Activated CD8-positive, alpha-beta T cell treated with anti-CD3 and anti-CD28 coated beads for 36 hours (primary cell): ENCODE measurements at regions not wholly inside any gene's neighbourhood (a gene's known extent, or its start where the extent isn't known, plus 50 kb on each side); places are given as distances from the start of the nearest gene placed in this dataset.

Experiments
- ATAC-seq: fragments of 200-7000 bp; cut with Tn5 transposase; one replicate; pipeline ENCODE4 v1.10.0; 2021; ENCODE audit warnings: mild to moderate bottlenecking, moderate library complexity
- CTCF ChIA-PET: fragments of 350-600 bp; sonication (Branson Sonifier 250); formaldehyde crosslinking; loops from one replicate; lab custom pipeline; 2021; ENCODE audit warnings: antibody characterized with exemption; lab: Charles Lee
- POLR2A ChIA-PET: fragments of 350-600 bp; sonication (Branson Sonifier 250); formaldehyde crosslinking; loops from one replicate; lab custom pipeline; 2021; ENCODE audit warnings: antibody characterized with exemption; lab: Charles Lee
- DNase-seq: peaks from one replicate; pipeline ENCODE4 v3.0.0-alpha.2; 2020
- H3K27ac Mint-ChIP-seq: one replicate; pipeline ENCODE4 v1.8.0; 2021; ENCODE audit warnings: mild to moderate bottlenecking, mixed read lengths
- H3K27me3 Mint-ChIP-seq: one replicate; pipeline ENCODE4 v1.8.0; 2021; ENCODE audit warnings: mixed read lengths
- H3K36me3 Mint-ChIP-seq: one replicate; pipeline ENCODE4 v1.8.0; 2021; ENCODE audit warnings: low read depth, mixed read lengths
- H3K4me1 Mint-ChIP-seq: one replicate; pipeline ENCODE4 v1.8.0; 2021; ENCODE audit warnings: low read depth, mixed read lengths
- H3K4me3 Mint-ChIP-seq: one replicate; pipeline ENCODE4 v1.8.0; 2021; ENCODE audit warnings: mild to moderate bottlenecking, moderate library complexity, mixed read lengths
- H3K9me3 Mint-ChIP-seq: one replicate; pipeline ENCODE4 v1.8.0; 2021; ENCODE audit warnings: mixed read lengths
- CTCF ChIP-seq: fragments of 200-600 bp; IDR thresholded peaks from one replicate; pipeline ENCODE4 v1.8.0; 2022; ENCODE audit warnings: antibody characterized with exemption, mild to moderate bottlenecking
- intact Hi-C: fragments of 100-400 bp; cut with micrococcal nuclease; formaldehyde crosslinking; loops from one replicate; pipeline ENCODE4 v1.10.0; 2022

- peaks cover 10% of the 10 kb centered on the region for H3K27me3 Mint-ChIP-seq
- no peak for DNase-seq
Observed at GRCh38 chr2:128436479-128437203, 118.0 kb upstream of the HS6ST1 start.

DNA sequence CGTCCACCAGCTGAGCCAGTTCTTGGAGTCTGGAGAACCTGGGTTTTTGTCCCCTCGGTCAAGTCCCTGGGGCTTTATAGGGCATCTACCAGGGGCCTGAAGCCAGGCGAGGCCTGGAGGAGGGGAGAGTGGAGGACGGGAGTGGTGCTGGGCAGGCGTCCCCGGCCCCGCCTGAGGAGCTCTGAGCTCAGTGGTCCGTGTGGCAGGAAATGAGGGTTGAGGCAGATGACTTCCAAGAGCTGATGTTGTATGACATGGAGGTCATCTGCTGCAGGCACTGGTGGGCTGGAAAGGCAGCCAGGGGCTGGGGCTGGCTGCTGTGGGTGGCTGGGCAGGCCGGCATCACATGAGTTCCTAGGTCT is 118.5 kb upstream of the HS6ST1 start:
- no peak overlapping the region for H3K4me3 Mint-ChIP-seq
- no peak overlapping the region for H3K27ac Mint-ChIP-seq
- intact Hi-C loops, result no loop called here
- no peaks in the 10 kb centered on the region for H3K36me3 Mint-ChIP-seq
- ATAC-seq, result no peak
- POLR2A ChIA-PET, result no interaction called here
- no peak for DNase-seq
- H3K4me1 Mint-ChIP-seq, result no peaks in the 10 kb centered on the region
- no peak for TF ChIP-seq CTCF
- no peaks in the 10 kb centered on the region for H3K9me3 Mint-ChIP-seq
- H3K27me3 Mint-ChIP-seq, result peaks cover 10% of the 10 kb centered on the region
- CTCF ChIA-PET, result no interaction called here

More at GRCh38 chr2:128436479-128437203, 118.0 kb upstream of the HS6ST1 start:
- no peak overlapping the region for H3K4me3 Mint-ChIP-seq
- ChIA-PET CTCF (no interaction called here), POLR2A (no interaction called here)
- no peaks in the 10 kb centered on the region for H3K36me3 Mint-ChIP-seq
- intact Hi-C loops, result no loop called here
- H3K4me1 Mint-ChIP-seq, result no peaks in the 10 kb centered on the region
- no peak for TF ChIP-seq CTCF
- no peaks in the 10 kb centered on the region for H3K9me3 Mint-ChIP-seq
- no peak for ATAC-seq
- no peak overlapping the region for H3K27ac Mint-ChIP-seq

GRCh38 chr2:128438091-128438490 is 119.4 kb upstream of the HS6ST1 start:
- DNase-seq, result no peak
- H3K36me3 Mint-ChIP-seq, result no peaks in the 10 kb centered on the region

DNA sequence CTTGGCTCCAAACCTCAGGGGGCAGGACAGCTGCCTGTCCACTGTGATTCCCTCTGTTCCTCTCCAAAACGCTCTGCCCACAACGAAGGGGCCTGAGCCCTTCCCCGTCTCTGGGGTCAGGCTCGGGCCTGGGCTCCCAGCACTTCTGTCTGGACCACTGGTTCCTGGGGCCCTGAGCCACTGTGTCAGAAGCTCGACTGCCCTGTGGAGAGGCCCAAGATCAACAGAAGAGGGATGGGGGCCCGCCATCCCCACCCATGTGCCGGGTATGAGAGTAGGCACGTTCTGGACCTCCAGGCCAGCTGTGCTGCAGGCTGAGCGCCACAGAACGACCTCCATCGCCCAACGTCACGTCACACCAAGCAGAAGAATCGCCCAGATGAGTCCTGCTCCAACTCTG is 119.9 kb upstream of the HS6ST1 start:
- ChIA-PET CTCF (no interaction called here), POLR2A (no interaction called here)
- Mint-ChIP-seq H3K27ac (no peak overlapping the region), H3K4me3 (no peak overlapping the region), H3K36me3 (no peaks in the 10 kb centered on the region), H3K9me3 (no peaks in the 10 kb centered on the region), H3K4me1 (no peaks in the 10 kb centered on the region), H3K27me3 (peaks cover 10% of the 10 kb centered on the region)
- ATAC-seq (no peak), DNase-seq (no peak)
- TF ChIP-seq CTCF, result no peak
- intact Hi-C loops, result no loop called here

More at GRCh38 chr2:128438091-128438490, 119.4 kb upstream of the HS6ST1 start:
- intact Hi-C loops, result no loop called here
- H3K4me1 Mint-ChIP-seq, result no peaks in the 10 kb centered on the region
- H3K4me3 Mint-ChIP-seq, result no peak overlapping the region
- CTCF ChIA-PET, result no interaction called here
- H3K9me3 Mint-ChIP-seq, result no peaks in the 10 kb centered on the region
- no peak for ATAC-seq
- no peak overlapping the region for H3K27ac Mint-ChIP-seq
- POLR2A ChIA-PET, result no interaction called here
- no peak for TF ChIP-seq CTCF
- peaks cover 10% of the 10 kb centered on the region for H3K27me3 Mint-ChIP-seq

GRCh38 chr2:128439031-128439790 is 120.5 kb upstream of the HS6ST1 start:
- no peak overlapping the region for H3K27ac Mint-ChIP-seq
- no peak for DNase-seq
- POLR2A ChIA-PET, result no interaction called here

More at GRCh38 chr2:128439031-128439790, 120.5 kb upstream of the HS6ST1 start:
- no peak overlapping the region for H3K4me3 Mint-ChIP-seq
- H3K36me3 Mint-ChIP-seq, result no peaks in the 10 kb centered on the region
- CTCF ChIA-PET, result no interaction called here
- peaks cover 10% of the 10 kb centered on the region for H3K27me3 Mint-ChIP-seq
- ATAC-seq, result no peak
- TF ChIP-seq CTCF, result no peak
- no peaks in the 10 kb centered on the region for H3K4me1 Mint-ChIP-seq
- intact Hi-C loops, result no loop called here
- no peaks in the 10 kb centered on the region for H3K9me3 Mint-ChIP-seq
